ENCODE measurements at regions not wholly inside any gene's neighbourhood (a gene's known extent, or its start where the extent isn't known, plus 50 kb on each side); places are given as distances from the start of the nearest gene placed in this dataset.

GRCh38 chr3:27661797-27662196, 60.3 kb downstream of the EOMES start:
- Histone ChIP-seq H3K27ac (ENCODE audit: insufficient read depth, low read depth, low read length) (no peak overlapping the region), H2AFZ (ENCODE audit: low read depth, low read length) (no peak overlapping the region), H3K4me1 (ENCODE audit: control insufficient read depth, extremely low read depth, insufficient read depth, low read length) (peaks cover 13% of the 10 kb centered on the region), H3K9me3 (replicated peaks; ENCODE audit: control insufficient read depth, insufficient read depth, low read length) (no peaks in the 10 kb centered on the region), H3K4me3 (replicated peaks in 1 of 3; ENCODE audit: insufficient read depth in 1 of 3, low read depth in 1 of 3, low read length in 3 of 3) (no peak overlapping the region), H3K27me3 (ENCODE audit: control insufficient read depth in 2 of 2, insufficient read depth in 2 of 2, low read length in 2 of 2) (no peaks in the 10 kb centered on the region), H4K20me1 (replicated peaks; ENCODE audit: control insufficient read depth, extremely low read depth, insufficient read depth, low read length) (no peaks in the 10 kb centered on the region), H3K79me2 (ENCODE audit: control insufficient read depth, insufficient read depth, low read length) (no peaks in the 10 kb centered on the region), H3K36me3 (ENCODE audit: control insufficient read depth in 2 of 2, extremely low read depth in 1 of 2, insufficient read depth in 2 of 2, low read length in 2 of 2) (no peaks in the 10 kb centered on the region), H3K9me1 (replicated peaks; ENCODE audit: control insufficient read depth, extremely low read depth, insufficient read depth, low read length) (no peaks in the 10 kb centered on the region), H3K4me2 (ENCODE audit: insufficient read depth, low read length) (no peak overlapping the region), H3K9ac (replicated peaks; ENCODE audit: extremely low read depth, insufficient read depth, low read length) (no peak overlapping the region)
- no TSS peak for BruUV-seq (replicated peaks)
- intact Hi-C loops (cut with micrococcal nuclease) (no loop called here), dilution Hi-C loops (cut with MboI; ENCODE audit: extremely low pct_ligation_motif_present, low sequenced_read_pairs) (no loop called here)
- ChIA-PET POLR2A (no interaction called here), CTCF (interaction anchor here (0.5 kb wide), 1 partner anchor 139 kb away, joined by 3 read pairs; no protein-coding TSS in a partner anchor)
- FAIRE-seq (no peak), DNase-seq (ENCODE audit: low read depth, low spot score) (no peak)
- TF ChIP-seq CTCF (IDR thresholded peaks at IDR 0.05; ENCODE audit: extremely low read depth in 1 of 2, insufficient read depth in 1 of 2, low read depth in 1 of 2, low read length in 2 of 2) (no peak), POLR2AphosphoS5 (IDR thresholded peaks at IDR 0.05; ENCODE audit: insufficient read depth, low read depth, low read length) (no peak), EZH2 (IDR thresholded peaks at IDR 0.05; ENCODE audit: borderline replicate concordance, low read depth, low read length, severe bottlenecking) (no peak), GATA2 (IDR thresholded peaks at IDR 0.05; ENCODE audit: insufficient read depth, insufficient read length, low read depth, low read length) (no peak), MAX (IDR thresholded peaks at IDR 0.05; ENCODE audit: insufficient read depth, insufficient read length) (no peak), FOS (IDR thresholded peaks at IDR 0.05; ENCODE audit: borderline replicate concordance, insufficient read depth, low read length) (no peak), POLR2A (IDR thresholded peaks at IDR 0.05; ENCODE audit: low read depth, low read length) (no peak), JUN (IDR thresholded peaks at IDR 0.05; ENCODE audit: borderline replicate concordance, insufficient read depth, insufficient read length, low read depth) (no peak), MYC (IDR thresholded peaks at IDR 0.05; ENCODE audit: low read depth, low read length) (no peak)

Measured in endothelial cell of umbilical vein (primary cell).